ENCODE measurements at regions not wholly inside any gene's neighbourhood (a gene's known extent, or its start where the extent isn't known, plus 50 kb on each side); places are given as distances from the start of the nearest gene placed in this dataset.

DNA sequence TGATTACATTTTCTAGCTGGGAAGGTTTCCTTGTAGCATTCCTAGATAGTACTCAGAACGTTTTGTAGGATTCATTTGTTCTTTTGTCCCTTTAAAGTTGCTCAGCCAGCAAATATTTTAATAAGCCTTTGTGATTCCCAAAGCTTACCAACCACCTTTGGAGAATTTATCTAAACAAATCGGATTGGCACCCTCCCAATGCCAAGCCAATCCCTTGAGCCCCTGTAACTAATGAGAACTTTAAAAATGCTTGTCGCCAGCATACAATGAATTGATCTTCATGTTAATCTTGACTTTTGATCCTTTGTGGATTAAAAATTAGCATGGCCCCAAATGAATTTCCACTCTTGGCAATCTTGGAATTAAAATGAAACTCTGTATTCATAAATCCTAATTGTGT is 559.5 kb downstream of the UTRN start:
- Histone ChIP-seq H3K9ac (no peak overlapping the region), H2AFZ (ENCODE audit: low read depth) (no peak overlapping the region), H3K36me3 (ENCODE audit: insufficient read depth) (no peaks in the 10 kb centered on the region), H3K4me2 (no peak overlapping the region), H4K20me1 (ENCODE audit: insufficient read depth) (no peaks in the 10 kb centered on the region), H3K27me3 (ENCODE audit: insufficient read depth, low read depth) (no peaks in the 10 kb centered on the region), H3K4me1 (ENCODE audit: low read depth, poor library complexity, severe bottlenecking) (no peaks in the 10 kb centered on the region), H3K27ac (no peak overlapping the region), H3K4me3 (IDR thresholded peaks at IDR 0.05; ENCODE audit: insufficient read depth, low read depth, low read length) (no peak overlapping the region), H3K79me2 (ENCODE audit: insufficient read depth, low read depth) (no peaks in the 10 kb centered on the region)
- TF ChIP-seq, protein P1, sequence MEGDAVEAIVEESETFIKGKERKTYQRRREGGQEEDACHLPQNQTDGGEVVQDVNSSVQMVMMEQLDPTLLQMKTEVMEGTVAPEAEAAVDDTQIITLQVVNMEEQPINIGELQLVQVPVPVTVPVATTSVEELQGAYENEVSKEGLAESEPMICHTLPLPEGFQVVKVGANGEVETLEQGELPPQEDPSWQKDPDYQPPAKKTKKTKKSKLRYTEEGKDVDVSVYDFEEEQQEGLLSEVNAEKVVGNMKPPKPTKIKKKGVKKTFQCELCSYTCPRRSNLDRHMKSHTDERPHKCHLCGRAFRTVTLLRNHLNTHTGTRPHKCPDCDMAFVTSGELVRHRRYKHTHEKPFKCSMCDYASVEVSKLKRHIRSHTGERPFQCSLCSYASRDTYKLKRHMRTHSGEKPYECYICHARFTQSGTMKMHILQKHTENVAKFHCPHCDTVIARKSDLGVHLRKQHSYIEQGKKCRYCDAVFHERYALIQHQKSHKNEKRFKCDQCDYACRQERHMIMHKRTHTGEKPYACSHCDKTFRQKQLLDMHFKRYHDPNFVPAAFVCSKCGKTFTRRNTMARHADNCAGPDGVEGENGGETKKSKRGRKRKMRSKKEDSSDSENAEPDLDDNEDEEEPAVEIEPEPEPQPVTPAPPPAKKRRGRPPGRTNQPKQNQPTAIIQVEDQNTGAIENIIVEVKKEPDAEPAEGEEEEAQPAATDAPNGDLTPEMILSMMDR (conservative IDR thresholded peaks at IDR 0.05; ENCODE audit: low read depth, low read length) = no peak

DNA sequence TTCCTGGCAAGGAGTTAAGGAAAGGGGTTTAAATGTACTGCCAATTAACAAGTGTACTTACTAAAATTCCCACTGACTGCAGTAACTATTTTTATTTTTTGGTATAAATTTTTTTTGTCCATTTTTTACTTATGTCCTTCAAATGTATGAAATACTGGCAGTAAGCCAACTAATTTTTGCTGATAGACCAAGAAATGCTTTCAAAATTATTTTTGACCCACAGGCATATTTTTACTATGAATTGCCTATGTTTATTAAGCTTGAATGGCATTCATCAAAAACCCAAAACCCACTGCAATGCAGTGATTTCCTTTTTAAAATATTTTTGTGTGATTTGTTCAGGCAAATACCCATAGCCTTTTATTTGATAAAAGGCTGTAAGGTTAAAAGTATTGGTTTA is 560.1 kb downstream of the UTRN start:
- Histone ChIP-seq H3K9ac (no peak overlapping the region), H3K4me1 (ENCODE audit: low read depth, poor library complexity, severe bottlenecking) (no peaks in the 10 kb centered on the region), H2AFZ (ENCODE audit: low read depth) (no peak overlapping the region), H3K36me3 (ENCODE audit: insufficient read depth) (no peaks in the 10 kb centered on the region), H3K27ac (no peak overlapping the region), H3K4me3 (IDR thresholded peaks at IDR 0.05; ENCODE audit: insufficient read depth, low read depth, low read length) (no peak overlapping the region), H3K79me2 (ENCODE audit: insufficient read depth, low read depth) (no peaks in the 10 kb centered on the region), H3K27me3 (ENCODE audit: insufficient read depth, low read depth) (no peaks in the 10 kb centered on the region), H3K4me2 (no peak overlapping the region), H4K20me1 (ENCODE audit: insufficient read depth) (no peaks in the 10 kb centered on the region)
- TF ChIP-seq, protein P1 (conservative IDR thresholded peaks at IDR 0.05; ENCODE audit: low read depth, low read length) = no peak

DNA sequence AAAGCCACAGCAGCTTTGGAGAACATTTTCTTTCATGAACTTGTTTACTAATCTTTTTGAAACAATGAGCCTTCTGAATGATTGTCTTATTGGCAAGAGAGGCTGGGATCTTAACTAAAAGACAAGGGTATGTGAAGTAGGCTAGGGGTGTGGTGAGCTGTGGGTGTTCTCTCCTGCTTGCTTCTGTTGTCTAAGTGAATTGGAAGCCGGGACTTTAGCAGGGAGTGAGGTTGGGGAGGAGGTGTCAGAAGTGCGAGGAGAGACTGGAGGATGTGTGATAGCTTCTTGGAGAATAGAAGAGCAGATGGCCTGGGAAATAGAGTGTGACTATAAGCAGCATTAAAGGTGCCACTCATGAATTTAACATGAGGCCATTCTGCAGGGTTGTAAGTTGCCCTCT is 562.8 kb downstream of the UTRN start:
- Histone ChIP-seq H3K36me3 (ENCODE audit: insufficient read depth) (no peaks in the 10 kb centered on the region), H3K4me1 (ENCODE audit: low read depth, poor library complexity, severe bottlenecking) (peaks cover 5% of the 10 kb centered on the region), H3K9ac (no peak overlapping the region), H4K20me1 (ENCODE audit: insufficient read depth) (no peaks in the 10 kb centered on the region), H3K4me3 (IDR thresholded peaks at IDR 0.05; ENCODE audit: insufficient read depth, low read depth, low read length) (no peak overlapping the region), H3K79me2 (ENCODE audit: insufficient read depth, low read depth) (no peaks in the 10 kb centered on the region), H3K27ac (no peak overlapping the region), H3K4me2 (no peak overlapping the region), H2AFZ (ENCODE audit: low read depth) (no peak overlapping the region), H3K27me3 (ENCODE audit: insufficient read depth, low read depth) (no peaks in the 10 kb centered on the region)
- TF ChIP-seq, protein P1 (conservative IDR thresholded peaks at IDR 0.05; ENCODE audit: low read depth, low read length) = no peak

DNA sequence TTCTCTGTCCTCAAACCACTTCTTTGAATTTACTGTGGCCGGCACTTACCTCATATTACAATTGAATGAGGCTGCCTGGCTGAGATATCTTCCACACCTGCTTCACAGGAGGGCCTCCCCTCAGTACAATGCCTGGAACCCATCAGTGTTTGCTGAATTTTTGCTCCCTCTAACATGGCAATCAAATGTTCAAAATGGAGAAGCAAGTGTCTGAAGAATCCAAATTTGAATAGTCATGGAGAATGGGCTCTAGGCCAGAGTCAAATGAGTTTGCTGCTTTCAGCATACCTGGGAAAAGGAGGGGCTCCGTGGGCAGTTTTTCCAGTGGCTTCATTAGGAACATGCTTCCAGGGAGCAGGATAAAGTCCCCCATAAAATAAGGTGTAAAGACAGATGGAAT is 564.8 kb downstream of the UTRN start:
- no peak overlapping the region for H3K4me3 ChIP-seq (IDR thresholded peaks at IDR 0.05; ENCODE audit: insufficient read depth, low read depth, low read length)
- no peak overlapping the region for H3K4me2 ChIP-seq
- no peak overlapping the region for H2AFZ ChIP-seq (ENCODE audit: low read depth)
- H3K9ac ChIP-seq = no peak overlapping the region
- H3K27ac ChIP-seq = no peak overlapping the region
- no peaks in the 10 kb centered on the region for H3K27me3 ChIP-seq (ENCODE audit: insufficient read depth, low read depth)
- TF ChIP-seq, protein P1 (conservative IDR thresholded peaks at IDR 0.05; ENCODE audit: low read depth, low read length) = no peak
- no peaks in the 10 kb centered on the region for H4K20me1 ChIP-seq (ENCODE audit: insufficient read depth)
- H3K36me3 ChIP-seq (ENCODE audit: insufficient read depth) = no peaks in the 10 kb centered on the region
- no peaks in the 10 kb centered on the region for H3K79me2 ChIP-seq (ENCODE audit: insufficient read depth, low read depth)
- peaks cover 23% of the 10 kb centered on the region for H3K4me1 ChIP-seq (ENCODE audit: low read depth, poor library complexity, severe bottlenecking)

Data from KMS-11 (cell line).